Breast epithelium (tissue), 3 donors: ENCODE measurements at regions not wholly inside any gene's neighbourhood (a gene's known extent, or its start where the extent isn't known, plus 50 kb on each side); places are given as distances from the start of the nearest gene placed in this dataset.

Experiments used
- CTCF ChIP-seq, 3 donors: fragments of 450-650 bp; IDR thresholded peaks; one replicate each; pipeline ENCODE4 v1.5.1; 2016 to 2017; ENCODE audit warnings: antibody characterized with exemption in 3 of 3, mild to moderate bottlenecking in 3 of 3, moderate library complexity in 3 of 3
- POLR2A ChIP-seq: fragments of 450-650 bp; IDR thresholded peaks from one replicate; pipeline ENCODE4 v1.6.1; 2016; ENCODE audit warnings: antibody characterized with exemption, mild to moderate bottlenecking, moderate library complexity
- POLR2AphosphoS5 ChIP-seq, 3 donors: sonication (generic); formaldehyde crosslinking; IDR thresholded peaks; one replicate each; pipeline ENCODE4 v1.6.1; 2017; ENCODE audit warnings: antibody characterized with exemption in 3 of 3

- TF ChIP-seq CTCF (IDR thresholded peaks at IDR 0.05) (no peak), POLR2A (no peak), POLR2AphosphoS5 (IDR thresholded peaks at IDR 0.05) (no peak)
These were observed 211.4 kb downstream of the CXXC4 start for GRCh38 chr4:104283303-104283702.
